Mesothelial cell of epicardium (in vitro differentiated cells): ENCODE measurements at regions not wholly inside any gene's neighbourhood (a gene's known extent, or its start where the extent isn't known, plus 50 kb on each side); places are given as distances from the start of the nearest gene placed in this dataset.
"Not testable (repeated sequence)": the region's sequence is repeated elsewhere in the genome, so short reads cannot be mapped to it uniquely, and the experiment has no call there.

ENCODE experiments used
- DNase-seq, 2 experiments: peaks; one replicate each; pipeline ENCODE4 v3.0.0; 2021; ENCODE audit warnings: low spot score in 2 of 2; ENCODE audit not compliant: unreplicated experiment in 2 of 2
- H3K27ac Mint-ChIP-seq: 2 replicates; pipeline ENCODE4 v1.8.0; 2021; ENCODE audit warnings: mixed read lengths
- H3K27me3 Mint-ChIP-seq: 2 replicates; pipeline ENCODE4 v1.8.0; 2021; ENCODE audit warnings: low read depth, mixed read lengths
- H3K36me3 Mint-ChIP-seq: 2 replicates; pipeline ENCODE4 v1.8.0; 2021; ENCODE audit warnings: mixed read lengths
- H3K4me1 Mint-ChIP-seq: 2 replicates; pipeline ENCODE4 v1.8.0; 2021; ENCODE audit warnings: mixed read lengths
- H3K4me3 Mint-ChIP-seq: 2 replicates; pipeline ENCODE4 v1.8.0; 2021; ENCODE audit warnings: mild to moderate bottlenecking, moderate library complexity, mixed read lengths
- H3K9me3 Mint-ChIP-seq: 2 replicates; pipeline ENCODE4 v1.8.0; 2021; ENCODE audit warnings: mixed read lengths
- CTCF ChIP-seq: fragments of 200-600 bp; sonication (generic); IDR thresholded peaks from one replicate; pipeline ENCODE4 v1.5.0; 2021; ENCODE audit warnings: antibody characterized with exemption; ENCODE audit not compliant: unreplicated experiment

- H3K36me3 Mint-ChIP-seq = no peaks in the 10 kb centered on the region
- no peak overlapping the region for H3K4me3 Mint-ChIP-seq
- H3K4me1 Mint-ChIP-seq = no peaks in the 10 kb centered on the region
- peaks cover 15% of the 10 kb centered on the region for H3K9me3 Mint-ChIP-seq
- no peaks in the 10 kb centered on the region for H3K27me3 Mint-ChIP-seq
- H3K27ac Mint-ChIP-seq = no peak overlapping the region
- DNase-seq = no peak
- no peak for TF ChIP-seq CTCF
Measured at GRCh38 chr6:86045038-86045437, 402.4 kb upstream of the SYNCRIP start.

- Mint-ChIP-seq H3K9me3 (peaks cover 14% of the 10 kb centered on the region), H3K4me1 (no peaks in the 10 kb centered on the region), H3K27me3 (no peaks in the 10 kb centered on the region), H3K36me3 (no peaks in the 10 kb centered on the region), H3K27ac (no peak overlapping the region), H3K4me3 (no peak overlapping the region)
- no peak for DNase-seq
- no peak for TF ChIP-seq CTCF
Measured at GRCh38 chr6:86042214-86042613, 399.5 kb upstream of the SYNCRIP start.

GRCh38 chr6:86031713-86032112 is 389.0 kb upstream of the SYNCRIP start:
- no peak for DNase-seq
- peaks cover 5% of the 10 kb centered on the region for H3K9me3 Mint-ChIP-seq
- H3K36me3 Mint-ChIP-seq = no peaks in the 10 kb centered on the region
- H3K4me1 Mint-ChIP-seq = no peaks in the 10 kb centered on the region
- no peaks in the 10 kb centered on the region for H3K27me3 Mint-ChIP-seq
- H3K27ac Mint-ChIP-seq = no peak overlapping the region
- TF ChIP-seq CTCF = no peak
- no peak overlapping the region for H3K4me3 Mint-ChIP-seq

- Mint-ChIP-seq H3K4me1 (no peaks in the 10 kb centered on the region), H3K27ac (no peak overlapping the region), H3K9me3 (peaks cover 5% of the 10 kb centered on the region), H3K36me3 (no peaks in the 10 kb centered on the region), H3K27me3 (no peaks in the 10 kb centered on the region), H3K4me3 (no peak overlapping the region)
- no peak for TF ChIP-seq CTCF
- no peak for DNase-seq
Measured at GRCh38 chr6:86030875-86031274, 388.2 kb upstream of the SYNCRIP start.

GRCh38 chr6:86028776-86029175 is 386.1 kb upstream of the SYNCRIP start:
- no peaks in the 10 kb centered on the region for H3K36me3 Mint-ChIP-seq
- no peak for DNase-seq
- H3K4me1 Mint-ChIP-seq = no peaks in the 10 kb centered on the region
- no peak overlapping the region for H3K27ac Mint-ChIP-seq
- TF ChIP-seq CTCF = no peak
- no peak overlapping the region for H3K4me3 Mint-ChIP-seq
- no peaks in the 10 kb centered on the region for H3K27me3 Mint-ChIP-seq
- H3K9me3 Mint-ChIP-seq = peaks cover 3% of the 10 kb centered on the region

- DNase-seq, H3K27ac Mint-ChIP-seq, H3K4me3 Mint-ChIP-seq: not testable (repeated sequence)
Measured at GRCh38 chr6:86026890-86027289, 384.2 kb upstream of the SYNCRIP start.

More at GRCh38 chr6:86026890-86027289, 384.2 kb upstream of the SYNCRIP start:
- not testable (repeated sequence) for H3K4me1 Mint-ChIP-seq, H3K36me3 Mint-ChIP-seq, H3K27me3 Mint-ChIP-seq, H3K9me3 Mint-ChIP-seq
